Common myeloid progenitor, CD34-positive (primary cell): ENCODE measurements at regions not wholly inside any gene's neighbourhood (a gene's known extent, or its start where the extent isn't known, plus 50 kb on each side); places are given as distances from the start of the nearest gene placed in this dataset.

Experiments
- CTCF ChIA-PET: fragments of 350-600 bp; sonication (Branson Sonifier 250); formaldehyde crosslinking; loops from one replicate; lab custom pipeline; 2021; ENCODE audit warnings: antibody characterized with exemption; lab: Charles Lee
- POLR2A ChIA-PET: fragments of 350-600 bp; sonication (Branson Sonifier 250); formaldehyde crosslinking; loops from one replicate; lab custom pipeline; 2021; ENCODE audit warnings: antibody characterized with exemption; lab: Charles Lee
- DNase-seq, 3 donors: peaks; one replicate each; pipeline versions ENCODE4 v3.0.0 to v3.0.0-alpha.2; 2013
- H3K27ac ChIP-seq, 2 experiments: 1 replicate in 1 of 2; 2 replicates in 1 of 2; pipeline ENCODE4 v1.7.0; 2013; ENCODE audit warnings: inconsistent platforms in 2 of 2, low read length in 2 of 2, mild to moderate bottlenecking in 2 of 2, low read depth in 1 of 2, moderate library complexity in 1 of 2; ENCODE audit not compliant: severe bottlenecking in 2 of 2, insufficient read depth in 1 of 2, poor library complexity in 1 of 2
- H3K27me3 ChIP-seq, 5 experiments: replicated peaks in 2 of 5; 1 replicate in 3 of 5; 2 replicates in 2 of 5; pipeline versions ENCODE4 v1.6.1 to v1.7.0; 2013; ENCODE audit warnings: low read length in 4 of 5, mild to moderate bottlenecking in 2 of 5, moderate library complexity in 2 of 5, inconsistent platforms in 1 of 5; ENCODE audit not compliant: insufficient read depth in 5 of 5, control insufficient read depth in 4 of 5
- H3K36me3 ChIP-seq, 4 experiments: 1 replicate in 2 of 4; 2 replicates in 2 of 4; pipeline versions ENCODE4 v1.6.1 to v1.7.0; 2013; ENCODE audit warnings: low read length in 3 of 4, control low read depth in 1 of 4, mild to moderate bottlenecking in 1 of 4; ENCODE audit not compliant: control insufficient read depth in 4 of 4, insufficient read depth in 4 of 4
- H3K4me1 ChIP-seq, 4 experiments: 1 replicate in 3 of 4; 2 replicates in 1 of 4; pipeline versions ENCODE4 v1.6.1 to v1.7.1; 2013; ENCODE audit warnings: low read length in 3 of 4, mild to moderate bottlenecking in 3 of 4, control low read depth in 1 of 4, inconsistent platforms in 1 of 4, moderate library complexity in 1 of 4; ENCODE audit not compliant: control insufficient read depth in 4 of 4, insufficient read depth in 4 of 4; ENCODE audit errors: control extremely low read depth in 1 of 4
- H3K4me3 ChIP-seq, 7 experiments: 1 replicate in 4 of 7; 2 replicates in 3 of 7; pipeline versions ENCODE4 v1.5.1 to v1.7.0; 2013; ENCODE audit warnings: mild to moderate bottlenecking in 7 of 7, low read length in 6 of 7, moderate library complexity in 6 of 7, inconsistent platforms in 2 of 7, low read depth in 2 of 7, control low read depth in 1 of 7; ENCODE audit not compliant: insufficient read depth in 4 of 7, control insufficient read depth in 1 of 7; ENCODE audit errors: extremely low read depth in 1 of 7
- H3K9me3 ChIP-seq, 5 experiments: 1 replicate in 4 of 5; 2 replicates in 1 of 5; pipeline versions ENCODE4 v1.6.1 to v1.7.1; 2013; ENCODE audit warnings: low read length in 4 of 5, mild to moderate bottlenecking in 2 of 5, inconsistent platforms in 1 of 5, low read depth in 1 of 5, moderate library complexity in 1 of 5; ENCODE audit not compliant: control insufficient read depth in 4 of 5, insufficient read depth in 2 of 5; ENCODE audit errors: control extremely low read depth in 1 of 5
- WGBS: methylation state at CpG from one replicate; pipeline ENCODE4 v1.1.5; 2013; ENCODE audit not compliant: insufficient coverage; 5-methylcytosine and 5-hydroxymethylcytosine counted together

- 60% methylated on average over 1 of the region's 1 CpG for WGBS
- Histone ChIP-seq H3K4me3 (no peak overlapping the region), H3K27me3 (no peaks in the 10 kb centered on the region), H3K36me3 (no peaks in the 10 kb centered on the region), H3K9me3 (peaks cover 0 to 2% (median 0%) of the 10 kb centered on the region in 5 experiments), H3K4me1 (peaks cover 4 to 40% (median 12%) of the 10 kb centered on the region in 4 experiments), H3K27ac (no peak overlapping the region)
- POLR2A ChIA-PET: no interaction called here
- CTCF ChIA-PET: no interaction called here
- DNase-seq: peak in 2 of 3 donors; percentile 19 to 33
These were observed 63.1 kb downstream of the TSN start for GRCh38 chr2:121818546-121818945.

DNA sequence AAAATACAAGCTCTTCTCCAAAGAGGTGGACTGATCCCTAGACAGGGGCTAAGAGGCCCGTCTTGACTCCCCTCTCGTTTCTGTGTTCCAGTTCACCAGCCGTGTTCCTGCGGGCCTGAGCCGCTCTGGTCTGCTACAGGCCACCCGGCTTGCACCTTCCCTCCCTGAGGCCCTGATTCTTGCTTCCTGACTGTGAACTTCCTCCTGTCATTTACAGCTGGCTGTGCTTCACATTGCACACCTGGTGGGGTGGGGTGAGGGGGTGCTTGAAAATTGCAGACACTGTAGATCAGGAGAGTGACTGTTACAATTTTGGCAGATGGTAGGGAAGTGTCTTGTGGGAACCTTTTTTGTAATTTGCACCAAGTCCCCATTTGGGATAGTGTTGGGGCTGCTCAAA lies 64.4 kb downstream of the TSN start:
- POLR2A ChIA-PET: no interaction called here
- H3K4me3 ChIP-seq: no peak overlapping the region
- H3K9me3 ChIP-seq: peaks cover 0 to 2% (median 0%) of the 10 kb centered on the region in 5 experiments
- 93% methylated on average over 3 of the region's 6 CpGs for WGBS
- no peak for DNase-seq
- H3K27ac ChIP-seq: no peak overlapping the region
- H3K36me3 ChIP-seq: no peaks in the 10 kb centered on the region
- CTCF ChIA-PET: interaction anchor here (0.9 kb wide), 1 partner anchor 9 kb away, joined by 3 read pairs; no protein-coding TSS in a partner anchor
- H3K27me3 ChIP-seq: no peaks in the 10 kb centered on the region
- H3K4me1 ChIP-seq: peaks cover 4 to 36% (median 11%) of the 10 kb centered on the region in 4 experiments

DNA sequence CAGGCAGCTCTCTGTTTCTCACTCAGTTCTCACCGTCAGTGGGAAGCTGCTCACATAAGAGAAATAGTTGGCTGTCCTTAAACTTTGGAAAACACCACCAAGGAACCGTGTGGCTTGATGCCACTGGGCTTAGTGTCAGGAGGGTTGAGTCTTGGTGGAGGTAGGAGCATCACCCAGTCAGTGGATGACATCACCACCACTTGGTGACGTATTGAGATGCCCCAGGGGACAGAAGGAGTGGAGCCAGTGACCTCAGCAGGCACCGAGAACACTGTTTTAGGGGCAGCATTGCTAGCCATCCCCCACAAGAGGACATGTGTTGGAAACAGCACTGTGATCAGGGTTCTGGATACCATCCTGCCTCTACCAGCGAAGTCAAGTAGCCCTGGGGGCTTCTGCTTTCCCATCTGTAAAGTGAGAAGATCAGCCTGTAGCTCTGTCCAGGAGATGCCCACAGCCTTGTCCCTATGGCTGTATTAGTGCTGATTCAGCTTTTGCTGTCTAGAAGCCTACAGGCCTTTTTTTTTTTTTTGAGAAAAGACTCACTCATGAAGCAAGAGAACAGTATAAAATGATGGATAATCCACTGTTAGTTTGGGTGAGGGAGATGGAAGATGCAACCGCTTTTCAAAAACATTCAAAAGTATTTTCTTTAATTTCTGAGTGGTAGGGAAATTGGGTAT lies 66.2 kb downstream of the TSN start:
- DNase-seq: no peak
- POLR2A ChIA-PET: no interaction called here
- H3K9me3 ChIP-seq: peaks cover 0 to 2% (median 0%) of the 10 kb centered on the region in 5 experiments
- CTCF ChIA-PET: no interaction called here
- 100% methylated on average over 5 of the region's 6 CpGs for WGBS
- no peak overlapping the region for H3K27ac ChIP-seq
- H3K4me3 ChIP-seq: no peak overlapping the region
- no peaks in the 10 kb centered on the region for H3K36me3 ChIP-seq
- H3K27me3 ChIP-seq: no peaks in the 10 kb centered on the region
- H3K4me1 ChIP-seq: peaks cover 0 to 28% (median 4%) of the 10 kb centered on the region in 4 experiments

GRCh38 chr2:121824264-121824663 lies 68.8 kb downstream of the TSN start:
- CTCF ChIA-PET: interaction anchor here (0.9 kb wide), 1 partner anchor 11 kb away, joined by 3 read pairs; no protein-coding TSS in a partner anchor
- POLR2A ChIA-PET: interaction anchor here (0.5 kb wide), 1 partner anchor 54 kb away, joined by 3 read pairs; no protein-coding TSS in a partner anchor
- Histone ChIP-seq H3K27me3 (no peaks in the 10 kb centered on the region), H3K27ac (no peak overlapping the region), H3K4me3 (no peak overlapping the region), H3K36me3 (no peaks in the 10 kb centered on the region), H3K4me1 (peaks cover 0 to 9% (median 2%) of the 10 kb centered on the region in 4 experiments), H3K9me3 (peaks cover 0 to 2% (median 0%) of the 10 kb centered on the region in 5 experiments)
- 100% methylated on average over 3 of the region's 4 CpGs for WGBS
- DNase-seq: no peak

DNA sequence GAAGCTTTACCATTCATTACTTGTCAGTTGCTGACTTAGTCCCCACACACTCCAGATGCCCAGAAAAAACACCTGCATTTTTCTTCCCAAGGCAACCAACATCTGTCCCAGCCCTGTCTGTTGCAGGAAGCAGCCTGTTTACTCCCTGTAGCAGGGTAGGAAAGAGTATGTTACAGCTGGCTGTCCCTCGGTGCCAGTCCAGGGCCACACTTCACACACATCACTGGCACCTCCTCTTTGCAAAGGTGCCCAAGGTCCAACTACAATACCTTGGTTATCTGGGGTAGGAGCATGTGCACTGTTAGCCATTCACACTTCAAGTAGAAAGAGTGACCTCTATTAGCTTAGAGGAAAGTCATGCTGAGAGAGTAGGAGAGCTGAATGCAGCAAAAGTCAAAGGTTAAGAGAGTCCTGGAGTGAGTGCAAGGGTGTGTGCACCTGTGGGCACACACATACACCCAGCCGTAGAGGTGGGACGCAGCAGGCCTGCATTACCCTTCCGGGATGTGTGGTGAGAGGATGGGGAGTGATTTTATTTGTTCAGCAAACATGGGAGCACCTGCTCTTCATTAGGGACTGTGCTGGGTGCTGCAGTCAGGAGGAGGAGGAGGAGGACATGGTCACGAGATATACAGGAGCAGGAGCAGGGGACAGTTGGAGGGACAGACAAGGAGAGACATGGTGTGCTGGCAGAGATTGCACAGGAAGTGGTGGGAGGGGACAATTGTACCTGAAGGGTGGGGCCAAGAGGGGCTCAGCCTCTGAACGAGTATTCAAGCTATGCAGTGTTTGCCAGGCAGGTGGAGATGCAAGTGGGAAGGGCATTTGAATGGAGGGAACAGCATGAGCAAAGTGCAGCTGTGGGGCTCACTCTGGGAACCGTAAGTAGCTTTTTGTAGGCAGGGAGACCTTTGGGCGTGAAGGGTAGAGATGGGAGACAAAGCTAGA lies 69.8 kb downstream of the TSN start:
- H3K4me3 ChIP-seq: no peak overlapping the region
- peaks cover 0 to 2% (median 0%) of the 10 kb centered on the region in 5 experiments for H3K9me3 ChIP-seq
- CTCF ChIA-PET: interaction anchor here (0.9 to 1.0 kb wide), 2 partner anchors 12 to 14 kb away, joined by 3 read pairs; no protein-coding TSS in a partner anchor
- H3K27me3 ChIP-seq: no peaks in the 10 kb centered on the region
- POLR2A ChIA-PET: no interaction called here
- no peaks in the 10 kb centered on the region for H3K36me3 ChIP-seq
- peaks cover 0 to 2% (median under 1%) of the 10 kb centered on the region in 4 experiments for H3K4me1 ChIP-seq
- no peak for DNase-seq
- H3K27ac ChIP-seq: no peak overlapping the region
- WGBS: 96% methylated on average over 7 of the region's 8 CpGs

- H3K4me1 ChIP-seq: no peaks in the 10 kb centered on the region
- H3K27ac ChIP-seq: no peak overlapping the region
- H3K36me3 ChIP-seq: no peaks in the 10 kb centered on the region
- DNase-seq: no peak
- ChIA-PET POLR2A (no interaction called here), CTCF (interaction anchor here (1.0 kb wide), 1 partner anchor 15 kb away, joined by 3 read pairs; no protein-coding TSS in a partner anchor)
- 100% methylated on average over 1 of the region's 3 CpGs for WGBS
- no peaks in the 10 kb centered on the region for H3K27me3 ChIP-seq
- H3K4me3 ChIP-seq: no peak overlapping the region
- H3K9me3 ChIP-seq: peaks cover 0 to 2% (median 0%) of the 10 kb centered on the region in 5 experiments
These were observed 70.6 kb downstream of the TSN start for GRCh38 chr2:121826036-121826435.
